Central memory CD8-positive, alpha-beta T cell (primary cell): ENCODE measurements at regions not wholly inside any gene's neighbourhood (a gene's known extent, or its start where the extent isn't known, plus 50 kb on each side); places are given as distances from the start of the nearest gene placed in this dataset.

Source experiments
- ATAC-seq: fragments of 150-1000 bp; cut with Tn5 transposase; replicated peaks from 2 replicates; pipeline ENCODE4 v1.10.0; 2022; ENCODE audit warnings: mild to moderate bottlenecking, moderate FRiP score, moderate number of reproducible peaks; ENCODE audit not compliant: poor library complexity, severe bottlenecking; ENCODE audit errors: extremely low read depth
- DNase-seq, 2 donors: peaks; one replicate each; pipeline ENCODE4 v3.0.0; 2021; ENCODE audit warnings: low spot score in 2 of 2
- H3K27ac Mint-ChIP-seq: one replicate; pipeline ENCODE4 v1.8.0; 2022; ENCODE audit warnings: low read depth, mild to moderate bottlenecking, moderate library complexity, mixed read lengths
- H3K27me3 Mint-ChIP-seq: one replicate; pipeline ENCODE4 v1.8.0; 2022; ENCODE audit warnings: mixed read lengths
- H3K36me3 Mint-ChIP-seq: one replicate; pipeline ENCODE4 v1.8.0; 2022; ENCODE audit warnings: mild to moderate bottlenecking, moderate library complexity, mixed read lengths; ENCODE audit not compliant: insufficient read depth
- H3K4me1 Mint-ChIP-seq: one replicate; pipeline ENCODE4 v1.8.0; 2022; ENCODE audit warnings: mixed read lengths
- H3K4me3 Mint-ChIP-seq: one replicate; pipeline ENCODE4 v1.8.0; 2022; ENCODE audit warnings: mild to moderate bottlenecking, moderate library complexity, mixed read lengths
- H3K9me3 Mint-ChIP-seq: one replicate; pipeline ENCODE4 v1.8.0; 2022; ENCODE audit warnings: mixed read lengths

GRCh38 chr9:120001536-120001935, 578.4 kb downstream of the CDK5RAP2 start:
- Mint-ChIP-seq H3K4me1 (no peaks in the 10 kb centered on the region), H3K9me3 (no peaks in the 10 kb centered on the region), H3K4me3 (no peak overlapping the region), H3K36me3 (no peaks in the 10 kb centered on the region), H3K27me3 (no peaks in the 10 kb centered on the region), H3K27ac (no peak overlapping the region)
- no peak for ATAC-seq
- DNase-seq, result no peak

- no peaks in the 10 kb centered on the region for H3K9me3 Mint-ChIP-seq
- H3K4me3 Mint-ChIP-seq, result no peak overlapping the region
- no peaks in the 10 kb centered on the region for H3K27me3 Mint-ChIP-seq
- H3K36me3 Mint-ChIP-seq, result no peaks in the 10 kb centered on the region
- no peak overlapping the region for H3K27ac Mint-ChIP-seq
- no peak for DNase-seq
- ATAC-seq, result no peak
- H3K4me1 Mint-ChIP-seq, result no peaks in the 10 kb centered on the region
Observed at GRCh38 chr9:119998614-119999013, 581.4 kb downstream of the CDK5RAP2 start.

GRCh38 chr9:119991797-119992196, 588.2 kb downstream of the CDK5RAP2 start:
- no peaks in the 10 kb centered on the region for H3K27me3 Mint-ChIP-seq
- H3K4me1 Mint-ChIP-seq, result no peaks in the 10 kb centered on the region
- H3K27ac Mint-ChIP-seq, result no peak overlapping the region
- H3K9me3 Mint-ChIP-seq, result no peaks in the 10 kb centered on the region
- no peaks in the 10 kb centered on the region for H3K36me3 Mint-ChIP-seq
- ATAC-seq (no peak), DNase-seq (no peak)
- no peak overlapping the region for H3K4me3 Mint-ChIP-seq

GRCh38 chr9:119986713-119987112, 593.3 kb downstream of the CDK5RAP2 start:
- no peak for ATAC-seq
- no peaks in the 10 kb centered on the region for H3K4me1 Mint-ChIP-seq
- peaks cover 9% of the 10 kb centered on the region for H3K9me3 Mint-ChIP-seq
- H3K27ac Mint-ChIP-seq, result no peak overlapping the region
- H3K27me3 Mint-ChIP-seq, result no peaks in the 10 kb centered on the region
- H3K36me3 Mint-ChIP-seq, result no peaks in the 10 kb centered on the region
- H3K4me3 Mint-ChIP-seq, result no peak overlapping the region
- no peak for DNase-seq

GRCh38 chr9:119986205-119986604, 593.8 kb downstream of the CDK5RAP2 start:
- no peaks in the 10 kb centered on the region for H3K4me1 Mint-ChIP-seq
- H3K9me3 Mint-ChIP-seq, result peaks cover 9% of the 10 kb centered on the region
- no peak for DNase-seq
- no peaks in the 10 kb centered on the region for H3K36me3 Mint-ChIP-seq
- H3K27me3 Mint-ChIP-seq, result no peaks in the 10 kb centered on the region
- H3K27ac Mint-ChIP-seq, result no peak overlapping the region
- ATAC-seq, result no peak
- H3K4me3 Mint-ChIP-seq, result no peak overlapping the region

GRCh38 chr9:119974026-119974425, 604.8 kb upstream of the BRINP1 start:
- peaks cover 11% of the 10 kb centered on the region for H3K27me3 Mint-ChIP-seq
- ATAC-seq, result no peak
- H3K27ac Mint-ChIP-seq, result no peak overlapping the region

GRCh38 chr9:119968836-119969707, 599.8 kb upstream of the BRINP1 start:
- H3K27me3 Mint-ChIP-seq, result peaks cover 9% of the 10 kb centered on the region
- DNase-seq, result no peak
- H3K4me1 Mint-ChIP-seq, result peaks cover 5% of the 10 kb centered on the region
- no peak for ATAC-seq
- H3K9me3 Mint-ChIP-seq, result no peaks in the 10 kb centered on the region
- H3K27ac Mint-ChIP-seq, result no peak overlapping the region
- H3K36me3 Mint-ChIP-seq, result no peaks in the 10 kb centered on the region
- H3K4me3 Mint-ChIP-seq, result no peak overlapping the region

More at GRCh38 chr9:119974026-119974425, 604.8 kb upstream of the BRINP1 start:
- peaks cover 3% of the 10 kb centered on the region for H3K4me1 Mint-ChIP-seq
- no peak for DNase-seq
- no peak overlapping the region for H3K4me3 Mint-ChIP-seq
- H3K36me3 Mint-ChIP-seq, result no peaks in the 10 kb centered on the region
- H3K9me3 Mint-ChIP-seq, result peaks cover 6% of the 10 kb centered on the region

- no peak overlapping the region for H3K27ac Mint-ChIP-seq
- ATAC-seq (no peak), DNase-seq (no peak)
- no peaks in the 10 kb centered on the region for H3K9me3 Mint-ChIP-seq
- H3K4me3 Mint-ChIP-seq, result no peak overlapping the region
- H3K36me3 Mint-ChIP-seq, result no peaks in the 10 kb centered on the region
- peaks cover 14% of the 10 kb centered on the region for H3K27me3 Mint-ChIP-seq
- peaks cover 5% of the 10 kb centered on the region for H3K4me1 Mint-ChIP-seq
Observed at GRCh38 chr9:119967867-119968535, 598.8 kb upstream of the BRINP1 start.

- H3K9me3 Mint-ChIP-seq, result peaks cover 5% of the 10 kb centered on the region
- no peaks in the 10 kb centered on the region for H3K36me3 Mint-ChIP-seq
- H3K27me3 Mint-ChIP-seq, result peaks cover 23% of the 10 kb centered on the region
- ATAC-seq (no peak), DNase-seq (no peak)
- no peak overlapping the region for H3K4me3 Mint-ChIP-seq
- peaks cover under 1% of the 10 kb centered on the region for H3K4me1 Mint-ChIP-seq
- no peak overlapping the region for H3K27ac Mint-ChIP-seq
Observed at GRCh38 chr9:119963798-119964372, 594.6 kb upstream of the BRINP1 start.

- no peak for DNase-seq
- Mint-ChIP-seq H3K36me3 (no peaks in the 10 kb centered on the region), H3K27me3 (peaks cover 20% of the 10 kb centered on the region), H3K4me1 (no peaks in the 10 kb centered on the region), H3K9me3 (peaks cover 5% of the 10 kb centered on the region), H3K27ac (no peak overlapping the region), H3K4me3 (no peak overlapping the region)
- ATAC-seq, result no peak
Observed at GRCh38 chr9:119963258-119963797, 594.1 kb upstream of the BRINP1 start.

GRCh38 chr9:119961774-119962424, 592.7 kb upstream of the BRINP1 start:
- ATAC-seq (no peak), DNase-seq (no peak)
- Mint-ChIP-seq H3K4me3 (no peak overlapping the region), H3K4me1 (no peaks in the 10 kb centered on the region), H3K27ac (no peak overlapping the region), H3K9me3 (peaks cover 9% of the 10 kb centered on the region), H3K27me3 (peaks cover 20% of the 10 kb centered on the region), H3K36me3 (no peaks in the 10 kb centered on the region)

GRCh38 chr9:119959846-119960545, 590.8 kb upstream of the BRINP1 start:
- Mint-ChIP-seq H3K4me3 (no peak overlapping the region), H3K36me3 (no peaks in the 10 kb centered on the region), H3K27ac (no peak overlapping the region), H3K27me3 (peaks cover 20% of the 10 kb centered on the region), H3K9me3 (peaks cover 9% of the 10 kb centered on the region), H3K4me1 (no peaks in the 10 kb centered on the region)
- ATAC-seq (no peak), DNase-seq (no peak)
